Occipital lobe (tissue), 1 donor: ENCODE measurements at regions not wholly inside any gene's neighbourhood (a gene's known extent, or its start where the extent isn't known, plus 50 kb on each side); places are given as distances from the start of the nearest gene placed in this dataset.

Experiments
- DNase-seq: peaks from one replicate; lab custom pipeline; 2025; lab: John Stamatoyannopoulos, UW

GRCh38 chr10:8473205-8473604, 418.7 kb downstream of the GATA3 start:
- no peak for DNase-seq

GRCh38 chr10:8477300-8477699, 422.8 kb downstream of the GATA3 start:
- no peak for DNase-seq

GRCh38 chr10:8481718-8482504, 427.4 kb downstream of the GATA3 start:
- no peak for DNase-seq

- DNase-seq: no peak
These were observed 430.5 kb downstream of the GATA3 start for GRCh38 chr10:8485032-8485431.

GRCh38 chr10:8487346-8487745, 432.9 kb downstream of the GATA3 start:
- DNase-seq: no peak

- no peak for DNase-seq
These were observed 434.7 kb downstream of the GATA3 start for GRCh38 chr10:8489232-8489631.

GRCh38 chr10:8489823-8490222, 435.3 kb downstream of the GATA3 start:
- DNase-seq: no peak

- DNase-seq: no peak
These were observed 443.8 kb downstream of the GATA3 start for GRCh38 chr10:8498290-8498689.

GRCh38 chr10:8498881-8499280, 444.4 kb downstream of the GATA3 start:
- DNase-seq: no peak

GRCh38 chr10:8499312-8499711, 444.8 kb downstream of the GATA3 start:
- DNase-seq: no peak

GRCh38 chr10:8499752-8500390, 445.4 kb downstream of the GATA3 start:
- DNase-seq: no peak

- no peak for DNase-seq
These were observed 448.1 kb downstream of the GATA3 start for GRCh38 chr10:8502573-8502972.

GRCh38 chr10:8504499-8504898, 450.0 kb downstream of the GATA3 start:
- DNase-seq: no peak

- DNase-seq: no peak
These were observed 452.7 kb downstream of the GATA3 start for GRCh38 chr10:8507156-8507555.

- no peak for DNase-seq
These were observed 454.4 kb downstream of the GATA3 start for GRCh38 chr10:8508882-8509281.

GRCh38 chr10:8510471-8510870, 456.0 kb downstream of the GATA3 start:
- no peak for DNase-seq

GRCh38 chr10:8511026-8511425, 456.5 kb downstream of the GATA3 start:
- DNase-seq: no peak

- DNase-seq: no peak
These were observed 459.0 kb downstream of the GATA3 start for GRCh38 chr10:8513155-8514147.

- no peak for DNase-seq
These were observed 465.9 kb downstream of the GATA3 start for GRCh38 chr10:8520382-8520781.

GRCh38 chr10:8527773-8528172, 473.3 kb downstream of the GATA3 start:
- no peak for DNase-seq

- DNase-seq: no peak
These were observed 476.6 kb downstream of the GATA3 start for GRCh38 chr10:8531116-8531515.

- DNase-seq: no peak
These were observed 478.2 kb downstream of the GATA3 start for GRCh38 chr10:8532647-8533046.
